Stomach (tissue), 8 donors: ENCODE measurements at regions not wholly inside any gene's neighbourhood (a gene's known extent, or its start where the extent isn't known, plus 50 kb on each side); places are given as distances from the start of the nearest gene placed in this dataset.

ENCODE experiments used
- DNase-seq, 2 donors: peaks; one replicate each; pipeline versions ENCODE4 v3.0.0 to v3.0.0-alpha.2; 2013 to 2019
- H3K27ac ChIP-seq, 5 donors: fragments of 200-600 bp in 4 of 5; sonication (generic) in 4 of 5; one replicate each; pipeline ENCODE4 v1.5.1; 2013 to 2019; ENCODE audit warnings: mild to moderate bottlenecking in 1 of 5, moderate library complexity in 1 of 5
- H3K27me3 ChIP-seq, 3 donors: fragments of 200-600 bp; sonication (generic); one replicate each; pipeline ENCODE4 v1.5.1; 2017 to 2019; ENCODE audit warnings: mixed run types in 1 of 3
- H3K36me3 ChIP-seq, 4 donors: fragments of 200-600 bp; sonication (generic); 1 replicate in 3 of 4; 2 replicates in 1 of 4; pipeline ENCODE4 v1.5.1; 2016 to 2019
- H3K4me1 ChIP-seq, 4 donors: fragments of 200-600 bp; sonication (generic); one replicate each; pipeline ENCODE4 v1.5.1; 2016 to 2019
- H3K4me3 ChIP-seq, 4 donors: fragments of 200-600 bp; sonication (generic) in 3 of 4; one replicate each; pipeline ENCODE4 v1.5.1; 2016 to 2019; ENCODE audit warnings: mild to moderate bottlenecking in 1 of 4
- H3K9me3 ChIP-seq, 4 donors: fragments of 200-600 bp; sonication (generic); one replicate each; pipeline ENCODE4 v1.5.1; 2016 to 2019
- CTCF ChIP-seq, 7 experiments: fragments of 450-650 bp in 4 of 7; fragments of 200-600 bp in 3 of 7; sonication (generic) in 3 of 7; IDR thresholded peaks; one replicate each; pipeline ENCODE4 v1.5.1; 2016 to 2019; ENCODE audit warnings: antibody characterized with exemption in 7 of 7, control low read depth in 2 of 7, mild to moderate bottlenecking in 1 of 7
- EP300 ChIP-seq: sonication (generic); formaldehyde crosslinking; IDR thresholded peaks from one replicate; pipeline ENCODE4 v1.6.1; 2017; ENCODE audit warnings: antibody characterized with exemption
- POLR2A ChIP-seq, 4 donors: fragments of 450-650 bp; IDR thresholded peaks; one replicate each; pipeline ENCODE4 v1.6.1; 2016; ENCODE audit warnings: antibody characterized with exemption in 4 of 4, control low read depth in 2 of 4, mild to moderate bottlenecking in 1 of 4, moderate library complexity in 1 of 4
- POLR2AphosphoS5 ChIP-seq, 3 donors: sonication (generic); formaldehyde crosslinking; IDR thresholded peaks; one replicate each; pipeline ENCODE4 v1.6.1; 2016; ENCODE audit warnings: antibody characterized with exemption in 3 of 3
- WGBS, 5 donors: extraction: QIAGEN DNeasy Blood & Tissue Kit in 3 of 5; methylation state at CpG; one replicate each; pipeline versions ENCODE4 v1.1.5 to v1.1.7; 2013 to 2018; 5-methylcytosine and 5-hydroxymethylcytosine counted together
- intact Hi-C: fragments of 100-400 bp; cut with DNase I; formaldehyde crosslinking; loops from one replicate; pipeline ENCODE4 v1.15.1; 2023; ENCODE audit warnings: low total_unique reads
- donor health status: healthy with polysubstance abuse.
- donor health status: Bipolar disorder and iron deficiency.
- donor health status: healthy.

GRCh38 chr12:17204289-17205054 is 598.5 kb upstream of the LMO3 start:
- Histone ChIP-seq H3K4me1 (no peaks in the 10 kb centered on the region), H3K27ac (no peak overlapping the region), H3K4me3 (no peak overlapping the region), H3K27me3 (no peaks in the 10 kb centered on the region), H3K9me3 (peaks cover 0 to 13% (median 3%) of the 10 kb centered on the region in 4 donors), H3K36me3 (no peaks in the 10 kb centered on the region)
- no peak for TF ChIP-seq POLR2A (IDR thresholded peaks at IDR 0.05)
- TF ChIP-seq CTCF (IDR thresholded peaks at IDR 0.05): no peak
- TF ChIP-seq EP300: no peak
- DNase-seq: no peak
- intact Hi-C loops: no loop called here
- WGBS, 5 donors: 74 to 89% (median 78%) methylated on average over 3 of the region's 3 CpGs

GRCh38 chr12:17203497-17203896 is 597.5 kb upstream of the LMO3 start:
- no peak for TF ChIP-seq POLR2A (IDR thresholded peaks at IDR 0.05)
- TF ChIP-seq CTCF (IDR thresholded peaks at IDR 0.05): no peak
- no peak for TF ChIP-seq EP300
- no peak for TF ChIP-seq POLR2AphosphoS5 (IDR thresholded peaks at IDR 0.05)
- no peaks in the 10 kb centered on the region for H3K27me3 ChIP-seq
- H3K4me1 ChIP-seq: no peaks in the 10 kb centered on the region
- DNase-seq: no peak
- no peak overlapping the region for H3K4me3 ChIP-seq
- no peak overlapping the region for H3K27ac ChIP-seq
- peaks cover 0 to 13% (median 3%) of the 10 kb centered on the region in 4 donors for H3K9me3 ChIP-seq
- no peaks in the 10 kb centered on the region for H3K36me3 ChIP-seq
- 69 to 82% (median 76%) methylated on average over 4 to 5 of the region's 5 CpGs for WGBS, 5 donors
- intact Hi-C loops: no loop called here

GRCh38 chr12:17197971-17198370 is 592.0 kb upstream of the LMO3 start:
- no peak overlapping the region for H3K27ac ChIP-seq
- no peak overlapping the region for H3K4me3 ChIP-seq
- 62 to 67% (median 63%) methylated on average over 3 of the region's 3 CpGs for WGBS, 5 donors
- intact Hi-C loops: no loop called here
- DNase-seq: no peak
- no peaks in the 10 kb centered on the region for H3K36me3 ChIP-seq
- H3K9me3 ChIP-seq: no peaks in the 10 kb centered on the region
- TF ChIP-seq POLR2AphosphoS5 (IDR thresholded peaks at IDR 0.05): no peak
- TF ChIP-seq EP300: no peak
- TF ChIP-seq POLR2A (IDR thresholded peaks at IDR 0.05): no peak
- no peak for TF ChIP-seq CTCF (IDR thresholded peaks at IDR 0.05)
- H3K4me1 ChIP-seq: no peaks in the 10 kb centered on the region
- no peaks in the 10 kb centered on the region for H3K27me3 ChIP-seq

GRCh38 chr12:17192721-17193120 is 586.8 kb upstream of the LMO3 start:
- intact Hi-C loops: no loop called here
- no peaks in the 10 kb centered on the region for H3K36me3 ChIP-seq
- DNase-seq: no peak
- WGBS, 5 donors: 43 to 59% (median 53%) methylated on average over 1 of the region's 1 CpG
- H3K4me3 ChIP-seq: no peak overlapping the region
- no peak for TF ChIP-seq EP300
- peaks cover 0 to 12% (median 0%) of the 10 kb centered on the region in 4 donors for H3K9me3 ChIP-seq
- no peaks in the 10 kb centered on the region for H3K27me3 ChIP-seq
- no peaks in the 10 kb centered on the region for H3K4me1 ChIP-seq
- no peak overlapping the region for H3K27ac ChIP-seq
